ENCODE measurements at regions not wholly inside any gene's neighbourhood (a gene's known extent, or its start where the extent isn't known, plus 50 kb on each side); places are given as distances from the start of the nearest gene placed in this dataset.

DNA sequence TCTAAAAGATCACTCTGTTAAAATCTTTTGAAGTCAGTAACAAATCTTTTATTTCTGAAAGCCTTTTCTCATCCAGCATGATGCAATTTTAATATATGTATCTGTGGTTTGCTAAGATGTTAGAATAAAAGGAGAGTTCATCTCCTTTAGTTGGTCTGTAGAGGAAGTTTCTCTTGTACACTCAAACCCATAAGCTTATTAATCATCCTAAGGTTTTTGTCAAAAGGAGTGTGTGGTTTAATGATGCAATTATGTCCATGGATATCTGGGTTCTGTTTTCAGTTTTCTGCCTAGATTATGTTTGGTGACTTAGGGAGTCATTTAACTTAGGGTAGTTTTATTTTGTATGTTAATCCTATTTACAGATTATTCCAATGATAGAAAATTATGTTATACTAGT is 52.1 kb upstream of the NDST4 start:
- TF ChIP-seq CTCF (IDR thresholded peaks at IDR 0.05) (no peak), POLR2AphosphoS5 (IDR thresholded peaks at IDR 0.05) (no peak)
